ENCODE measurements at regions not wholly inside any gene's neighbourhood (a gene's known extent, or its start where the extent isn't known, plus 50 kb on each side); places are given as distances from the start of the nearest gene placed in this dataset.

- TF ChIP-seq POLR2AphosphoS5 (IDR thresholded peaks at IDR 0.05; ENCODE audit: low read depth, low read length): no peak
- no peak for TF ChIP-seq POLR2A (IDR thresholded peaks at IDR 0.05; ENCODE audit: low read depth, low read length)
- TF ChIP-seq TAF1 (IDR thresholded peaks at IDR 0.05; ENCODE audit: low read depth, low read length): no peak
- no peak for TF ChIP-seq SPI1 (IDR thresholded peaks at IDR 0.05; ENCODE audit: low read depth, low read length)
These were observed 212.2 kb upstream of the BTBD3 start for GRCh38 chr20:11705512-11705911.
